NCI-H748 (cell line): ENCODE measurements at regions not wholly inside any gene's neighbourhood (a gene's known extent, or its start where the extent isn't known, plus 50 kb on each side); places are given as distances from the start of the nearest gene placed in this dataset.

Experiments used
- DNase-seq: peaks from one replicate; lab custom pipeline; 2025; ENCODE audit not compliant: unreplicated experiment; lab: John Stamatoyannopoulos, UW

GRCh38 chr3:145721273-145721805 lies 439.6 kb downstream of the PLOD2 start:
- DNase-seq = no peak

GRCh38 chr3:145721815-145722214 lies 439.2 kb downstream of the PLOD2 start:
- no peak for DNase-seq

GRCh38 chr3:145727476-145727875 lies 433.5 kb downstream of the PLOD2 start:
- no peak for DNase-seq

GRCh38 chr3:145735631-145736030 lies 425.4 kb downstream of the PLOD2 start:
- DNase-seq = no peak

- DNase-seq = no peak
These were observed 423.0 kb downstream of the PLOD2 start for GRCh38 chr3:145737952-145738351.

GRCh38 chr3:145739926-145740325 lies 421.1 kb downstream of the PLOD2 start:
- no peak for DNase-seq

GRCh38 chr3:145750657-145751056 lies 410.3 kb downstream of the PLOD2 start:
- no peak for DNase-seq

GRCh38 chr3:145752576-145752975 lies 408.4 kb downstream of the PLOD2 start:
- no peak for DNase-seq

- DNase-seq = no peak
These were observed 406.2 kb downstream of the PLOD2 start for GRCh38 chr3:145754605-145755289.

GRCh38 chr3:145760036-145760435 lies 400.9 kb downstream of the PLOD2 start:
- DNase-seq = no peak

GRCh38 chr3:145767909-145768308 lies 393.1 kb downstream of the PLOD2 start:
- peak; percentile 8 for DNase-seq

GRCh38 chr3:145776782-145777408 lies 384.1 kb downstream of the PLOD2 start:
- DNase-seq = peak; percentile 58

- no peak for DNase-seq
These were observed 380.7 kb downstream of the PLOD2 start for GRCh38 chr3:145780301-145780700.

GRCh38 chr3:145785668-145786067 lies 375.3 kb downstream of the PLOD2 start:
- no peak for DNase-seq

GRCh38 chr3:145798007-145798406 lies 363.0 kb downstream of the PLOD2 start:
- peak; percentile 5 for DNase-seq

- DNase-seq = peak; percentile 42
These were observed 362.1 kb downstream of the PLOD2 start for GRCh38 chr3:145798696-145799537.

GRCh38 chr3:145801696-145802095 lies 359.3 kb downstream of the PLOD2 start:
- DNase-seq = peak; percentile 9

- peak; percentile 3 for DNase-seq
These were observed 353.0 kb downstream of the PLOD2 start for GRCh38 chr3:145807990-145808389.

- DNase-seq = no peak
These were observed 348.6 kb downstream of the PLOD2 start for GRCh38 chr3:145812391-145812790.

- DNase-seq = no peak
These were observed 345.1 kb downstream of the PLOD2 start for GRCh38 chr3:145815707-145816413.

GRCh38 chr3:145817870-145818483 lies 343.0 kb downstream of the PLOD2 start:
- DNase-seq = no peak
